Uterus (tissue), 2 donors: ENCODE measurements at regions not wholly inside any gene's neighbourhood (a gene's known extent, or its start where the extent isn't known, plus 50 kb on each side); places are given as distances from the start of the nearest gene placed in this dataset.

Source experiments
- CTCF ChIP-seq, 4 experiments: fragments of 200-600 bp in 2 of 4; fragments of 450-650 bp in 2 of 4; sonication (generic) in 2 of 4; IDR thresholded peaks; one replicate each; pipeline ENCODE4 v1.5.1; 2016 to 2019; ENCODE audit warnings: antibody characterized with exemption in 4 of 4, mild to moderate bottlenecking in 2 of 4, moderate library complexity in 1 of 4
- POLR2A ChIP-seq, 2 donors: fragments of 450-650 bp; IDR thresholded peaks; one replicate each; pipeline ENCODE4 v1.6.1; 2016; ENCODE audit warnings: antibody characterized with exemption in 2 of 2, mild to moderate bottlenecking in 1 of 2, moderate library complexity in 1 of 2

DNA sequence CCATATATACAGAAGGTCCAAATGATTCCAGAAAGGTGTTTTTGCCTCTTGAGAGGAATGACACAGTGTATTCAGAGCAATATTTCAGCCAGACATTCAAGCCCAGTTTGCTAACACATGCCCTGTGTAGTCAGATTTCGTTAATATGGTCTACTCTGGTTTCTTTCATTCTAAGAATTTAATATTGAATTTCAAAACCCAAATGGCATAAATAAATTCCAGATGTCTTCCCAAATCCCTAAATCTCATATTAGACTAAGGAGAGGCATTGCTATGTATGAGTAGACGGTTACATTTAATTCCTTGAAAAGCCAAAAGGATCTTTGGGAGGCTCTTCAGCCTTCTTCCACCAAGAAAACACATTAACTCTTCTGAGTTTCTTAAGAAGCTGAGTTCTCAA is 66.3 kb upstream of the C1QTNF7 start:
- TF ChIP-seq CTCF (IDR thresholded peaks at IDR 0.05) (no peak), POLR2A (IDR thresholded peaks at IDR 0.05) (no peak)
